ENCODE measurements at regions not wholly inside any gene's neighbourhood (a gene's known extent, or its start where the extent isn't known, plus 50 kb on each side); places are given as distances from the start of the nearest gene placed in this dataset.

- DNase-seq = no peak
Measured at GRCh38 chr4:176902710-176903323, 110.1 kb upstream of the VEGFC start.

GRCh38 chr4:176906709-176907108 lies 114.0 kb upstream of the VEGFC start:
- no peak for DNase-seq

- no peak for DNase-seq
Measured at GRCh38 chr4:176910646-176911045, 117.9 kb upstream of the VEGFC start.

- no peak for DNase-seq
Measured at GRCh38 chr4:176919631-176920030, 126.9 kb upstream of the VEGFC start.

DNA sequence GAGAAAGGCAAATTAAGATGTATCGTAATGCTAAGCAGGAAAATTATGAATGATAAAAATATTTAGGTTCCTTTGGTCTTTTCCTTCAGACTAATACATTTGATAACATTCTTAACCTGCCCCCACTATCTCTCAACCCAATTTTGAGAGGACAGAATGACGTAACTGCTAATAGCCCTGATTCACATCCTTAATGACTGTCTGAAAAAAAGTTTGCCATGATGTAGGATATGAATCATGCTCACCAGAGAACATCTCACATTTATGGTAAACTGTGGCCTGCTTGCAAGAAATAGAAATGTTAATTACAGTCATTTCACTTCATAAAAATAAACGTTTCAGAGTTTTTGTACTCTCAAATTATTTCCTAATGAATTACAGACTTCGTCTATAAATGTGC lies 128.0 kb upstream of the VEGFC start:
- DNase-seq = no peak

GRCh38 chr4:176921256-176921655 lies 128.5 kb upstream of the VEGFC start:
- no peak for DNase-seq

GRCh38 chr4:176924238-176924637 lies 131.5 kb upstream of the VEGFC start:
- DNase-seq = no peak

DNA sequence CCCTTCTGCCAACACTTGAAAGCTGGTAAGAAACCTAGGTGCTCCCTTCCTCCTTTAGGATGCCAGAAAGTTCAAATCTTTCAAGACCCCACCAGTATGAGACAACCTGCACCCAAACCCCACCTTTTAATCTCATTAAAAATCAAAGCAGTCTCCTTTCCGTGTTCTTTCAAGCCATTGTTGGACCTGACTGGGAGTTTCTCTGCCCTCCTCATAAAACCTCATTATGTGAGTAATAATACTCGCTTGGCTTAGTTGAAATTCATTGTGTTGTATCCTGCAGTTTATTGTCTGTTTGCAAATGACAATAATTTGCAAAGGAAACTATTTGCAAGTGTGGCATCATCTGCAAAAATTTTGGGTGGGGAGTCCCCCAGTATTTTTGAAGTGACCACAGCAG lies 133.2 kb upstream of the VEGFC start:
- DNase-seq = no peak

DNA sequence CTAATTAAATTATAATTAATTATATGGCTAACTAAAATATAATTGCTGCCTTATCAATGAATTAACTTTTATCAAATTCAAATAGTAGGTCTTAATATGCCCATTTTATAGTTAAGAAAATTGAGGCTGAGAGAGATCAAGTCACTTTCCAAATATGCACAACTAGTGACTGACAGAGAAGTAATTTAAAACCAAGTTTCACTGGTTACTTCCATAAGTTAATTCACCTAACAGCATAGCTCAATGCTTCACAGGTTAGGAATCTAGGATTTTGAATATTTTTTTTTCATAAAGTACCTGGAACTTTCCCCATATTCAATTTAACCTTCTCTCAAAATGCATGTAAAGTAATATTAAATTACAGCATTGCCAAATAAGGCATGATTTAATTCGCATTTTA lies 134.4 kb upstream of the VEGFC start:
- DNase-seq = no peak

DNA sequence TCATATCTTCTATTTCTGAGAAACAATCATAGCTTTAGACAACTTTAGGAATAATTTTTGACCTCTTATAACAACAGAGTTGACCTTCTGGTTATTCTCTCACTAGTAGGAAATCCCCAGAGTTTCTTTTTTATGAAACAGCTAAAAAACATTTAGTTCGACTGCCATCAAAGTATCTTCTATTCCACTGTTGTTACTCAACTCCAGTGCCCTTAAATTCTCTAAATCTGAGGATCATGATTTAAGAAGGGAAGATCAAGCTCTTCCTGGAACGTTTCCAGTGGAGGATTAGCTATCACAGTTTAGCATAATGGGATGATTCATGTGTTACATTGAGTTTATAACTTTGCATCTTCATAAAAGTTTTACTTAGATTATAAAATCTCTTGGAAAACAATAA lies 134.9 kb upstream of the VEGFC start:
- DNase-seq = no peak

- DNase-seq = no peak
Measured at GRCh38 chr4:176939445-176939844, 146.7 kb upstream of the VEGFC start.

DNA sequence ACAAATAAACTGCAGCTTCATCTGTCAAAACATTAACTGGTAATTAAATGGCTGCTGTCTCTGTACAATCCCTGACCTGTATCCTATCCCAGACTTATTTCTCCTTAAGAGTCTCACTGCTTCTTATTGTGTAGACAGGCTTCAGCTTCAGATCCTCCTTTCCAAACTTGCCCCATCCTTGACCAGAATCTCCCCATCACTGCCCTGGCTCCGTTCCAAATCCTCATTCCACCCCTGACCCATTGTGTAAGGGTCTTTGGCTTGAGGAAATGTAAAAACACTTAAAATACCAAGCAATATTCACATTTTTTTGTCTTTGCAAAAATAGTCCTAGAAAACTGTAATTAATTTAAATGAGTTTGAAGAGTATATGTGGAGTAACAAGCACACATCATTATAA lies 152.6 kb upstream of the VEGFC start:
- no peak for DNase-seq

DNA sequence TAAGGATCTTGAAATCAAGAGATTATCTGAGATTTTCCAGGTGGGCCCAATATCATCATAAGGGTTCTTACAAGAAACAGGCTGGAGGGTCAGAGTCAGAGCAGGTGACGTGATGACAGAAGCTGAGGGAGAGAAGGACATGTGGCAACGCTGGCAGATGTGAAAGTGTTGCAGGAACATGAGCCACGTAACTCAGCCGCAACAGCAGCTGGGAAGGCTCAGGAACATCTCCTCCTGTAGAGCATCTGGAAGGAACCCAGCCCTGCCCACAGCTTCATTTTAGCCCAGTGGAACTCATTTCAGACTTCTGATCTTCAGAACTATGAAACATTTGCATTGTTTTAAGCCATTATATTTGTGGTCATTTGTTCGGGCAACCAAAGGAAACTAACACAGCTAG lies 156.3 kb upstream of the VEGFC start:
- no peak for DNase-seq

GRCh38 chr4:176953021-176953420 lies 160.3 kb upstream of the VEGFC start:
- no peak for DNase-seq

DNA sequence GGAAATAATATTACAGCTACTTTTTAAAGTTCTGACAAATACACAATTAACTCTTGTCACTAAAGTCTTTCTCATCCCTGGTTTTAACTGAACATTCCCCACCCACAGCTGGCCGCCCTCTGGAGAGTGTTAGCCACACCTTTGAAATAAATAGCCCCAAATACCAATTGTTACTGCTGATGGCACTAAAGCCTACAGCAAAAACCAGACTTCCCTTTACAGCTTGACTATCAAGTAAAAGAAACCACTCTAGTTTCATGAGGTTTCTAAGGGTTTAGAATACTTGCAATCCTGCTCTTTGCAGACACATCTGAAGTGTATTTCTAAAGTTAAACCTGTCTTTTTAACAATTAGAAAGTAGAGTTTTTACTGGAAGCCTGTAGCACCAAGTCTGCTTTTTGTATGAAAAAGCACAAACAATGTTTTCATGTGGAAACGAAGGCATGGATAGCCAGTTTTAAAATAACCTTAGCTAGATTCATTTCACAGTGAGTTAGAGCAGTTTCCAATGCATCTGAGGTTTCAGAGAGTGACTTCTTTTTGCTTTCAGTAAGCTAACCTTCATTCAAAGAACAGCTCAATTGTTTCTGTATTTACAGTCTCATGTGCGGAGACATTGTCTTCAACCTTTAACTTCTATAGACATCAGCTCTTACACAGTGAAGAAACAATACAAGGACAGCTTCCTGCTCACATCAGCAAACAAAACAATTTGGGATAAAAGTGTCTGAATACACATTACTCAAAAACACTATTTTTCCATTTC lies 164.8 kb upstream of the VEGFC start:
- no peak for DNase-seq

GRCh38 chr4:176959980-176960379 lies 167.3 kb upstream of the VEGFC start:
- DNase-seq = no peak

DNA sequence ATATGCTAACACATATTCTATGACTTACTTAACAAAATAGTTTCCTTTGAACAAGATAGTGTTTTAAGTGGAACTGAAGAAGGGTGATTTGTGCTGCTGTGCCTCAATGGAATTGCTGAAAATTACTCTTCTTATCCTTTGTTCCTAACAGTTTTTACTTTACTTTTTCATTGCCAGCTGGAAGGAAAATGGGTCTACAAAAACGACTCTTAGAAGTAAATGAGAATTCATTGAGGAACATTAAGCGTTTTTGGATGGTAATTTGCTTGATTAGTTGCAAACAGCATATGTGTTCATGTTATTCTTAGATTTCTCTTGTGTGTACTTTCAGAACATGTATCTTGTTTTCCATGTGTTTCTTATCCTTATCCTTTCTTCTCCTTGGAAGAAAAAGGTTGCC lies 170.4 kb upstream of the VEGFC start:
- DNase-seq = no peak

- DNase-seq = no peak
Measured at GRCh38 chr4:176964116-176964691, 171.5 kb upstream of the VEGFC start.

GRCh38 chr4:176967586-176967985 lies 174.9 kb upstream of the VEGFC start:
- DNase-seq = no peak

- DNase-seq = no peak
Measured at GRCh38 chr4:176968094-176968493, 175.4 kb upstream of the VEGFC start.

DNA sequence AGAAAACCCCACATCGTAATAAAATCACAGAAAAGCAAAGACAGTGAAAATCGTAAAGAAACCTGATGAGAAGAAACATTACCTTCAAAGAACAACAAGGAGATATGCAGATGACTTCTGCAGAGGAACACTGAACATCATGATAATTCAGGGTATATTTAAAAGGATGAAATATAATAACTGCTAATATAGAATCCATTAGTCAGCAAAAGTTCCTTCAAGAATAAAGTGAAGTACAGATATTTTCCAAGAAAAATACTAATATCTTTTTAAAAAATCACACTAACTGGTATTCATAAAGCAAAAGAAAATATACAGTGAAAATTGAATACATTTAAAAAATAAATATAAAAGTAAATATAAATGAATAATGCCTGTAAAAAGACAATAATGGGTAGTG lies 176.3 kb upstream of the VEGFC start:
- no peak for DNase-seq

DNA sequence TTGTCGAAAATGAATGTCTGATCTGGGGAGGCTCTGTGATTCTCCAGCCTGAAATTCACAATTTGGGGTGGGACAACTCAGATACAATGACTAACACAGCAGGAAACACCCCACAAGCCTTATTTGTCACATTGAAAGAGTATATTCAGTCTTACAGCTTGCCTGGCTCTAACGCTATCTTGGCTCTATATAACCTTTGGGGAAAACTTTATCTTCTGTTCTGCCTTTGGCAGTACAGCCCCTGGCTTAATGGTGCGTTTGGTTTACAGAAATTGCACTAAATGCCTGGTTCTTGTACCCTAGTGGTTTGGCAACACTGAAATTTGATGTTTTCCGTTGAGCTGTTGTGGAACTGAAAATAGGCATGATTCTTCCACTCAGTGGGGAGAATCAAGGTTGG lies 178.1 kb upstream of the VEGFC start:
- DNase-seq = no peak

DNA sequence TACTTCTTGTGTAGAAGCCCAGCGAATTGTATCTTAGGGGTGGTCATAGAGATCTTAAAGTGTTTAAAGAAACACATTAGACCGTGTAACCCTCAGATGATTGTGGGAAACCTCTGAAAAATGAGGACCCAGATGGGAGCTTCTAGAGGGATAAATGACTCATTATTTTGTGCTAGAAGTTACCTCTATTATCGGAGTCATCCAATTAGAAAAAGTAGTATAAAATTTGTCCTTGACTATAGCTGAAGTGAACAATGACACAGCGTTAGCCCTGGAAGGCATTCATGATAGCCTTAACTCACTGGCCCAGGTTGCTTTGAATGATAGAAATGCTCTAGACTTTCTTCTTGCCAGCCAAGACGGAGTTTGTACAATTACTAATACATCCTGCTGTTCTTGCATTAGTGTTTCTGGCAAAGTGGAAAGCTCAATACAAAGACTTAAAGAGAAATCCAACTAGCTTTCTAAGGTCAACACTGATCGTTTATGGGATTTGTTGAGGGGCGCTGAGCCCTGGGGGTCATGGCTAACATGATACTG lies 178.9 kb upstream of the VEGFC start:
- DNase-seq = no peak

- no peak for DNase-seq
Measured at GRCh38 chr4:176979416-176979815, 186.7 kb upstream of the VEGFC start.

Measured in NK-92 treated with Interleukin-12 subunit alpha and Interleukin-12 subunit beta, amount 100 ng/mL, for 24 hours (cell line).